HCT116 (cell line): ENCODE measurements at regions not wholly inside any gene's neighbourhood (a gene's known extent, or its start where the extent isn't known, plus 50 kb on each side); places are given as distances from the start of the nearest gene placed in this dataset.
A peak's percentile ranks its signal among the peaks of the same experiment; 100 is the strongest.

Experiments used
- ATAC-seq: fragments of 200-7000 bp; cut with Tn5 transposase; 2 replicates; pipeline ENCODE4 v1.9.1; 2020; ENCODE audit warnings: mild to moderate bottlenecking, moderate library complexity
- BruUV-seq: library from RNA; stranded (reverse); fragments of 400-500 nt; replicated peaks from 2 replicates; lab custom pipeline; 2021; lab: Mats Ljungman, UMichigan
- CTCF ChIA-PET: fragments of 300-600 bp; sonication (Branson Sonifier 250); formaldehyde crosslinking; loops from one replicate; lab custom pipeline; 2021; ENCODE audit warnings: antibody characterized with exemption; lab: Charles Lee
- POLR2A ChIA-PET: fragments of 300-600, 350-600 bp; sonication (Branson Sonifier 250); formaldehyde crosslinking; loops from one replicate; lab custom pipeline; 2021; ENCODE audit warnings: antibody characterized with exemption; lab: Charles Lee
- RAD21 ChIA-PET, 2 experiments: fragments of 300-600 bp; sonication (Branson Sonifier 250); formaldehyde crosslinking; loops; one replicate each; lab custom pipeline; 2023; ENCODE audit warnings: low total read pairs in 2 of 2; ENCODE audit not compliant: uncharacterized antibody in 2 of 2, unreplicated experiment in 2 of 2, low non-redundant PET in 1 of 2; lab: Charles Lee
- DNase-seq: peaks from one replicate; pipeline ENCODE4 v3.0.0-alpha.2; 2010; ENCODE audit warnings: low read depth, low spot score
- H2AFZ ChIP-seq: fragments of 200-600 bp; shearing (Covaris generic), sonication (generic); 2 replicates; pipeline ENCODE4 v1.6.1; 2017; ENCODE audit warnings: low read depth, mixed run types, mixed read lengths, antibody characterized with exemption, low read length; ENCODE audit not compliant: poor library complexity, severe bottlenecking
- H3K27ac ChIP-seq: 2 replicates; pipeline ENCODE4 v1.5.1; 2012; ENCODE audit warnings: low read depth, low read length
- H3K27me3 ChIP-seq: fragments of 200-600 bp; sonication (generic); 2 replicates; pipeline ENCODE4 v1.6.1; 2016; ENCODE audit warnings: mixed run types, low read length, mixed read lengths; ENCODE audit not compliant: insufficient read depth
- H3K36me3 ChIP-seq, 2 experiments: fragments of 200-500 bp in 1 of 2; fragments of 200-600 bp in 1 of 2; sonication (Bioruptor generic) in 1 of 2; sonication (generic) in 1 of 2; 2 replicates each; pipeline versions ENCODE4 v1.5.1 to v1.6.1; 2014 to 2016; ENCODE audit warnings: low read length in 2 of 2, inconsistent platforms in 1 of 2, mixed read lengths in 1 of 2, mixed run types in 1 of 2; ENCODE audit not compliant: insufficient read depth in 2 of 2, control insufficient read depth in 1 of 2
- H3K4me1 ChIP-seq, 2 experiments: fragments of 200-600 bp in 1 of 2; sonication (generic) in 1 of 2; 2 replicates each; pipeline versions ENCODE4 v1.5.1 to v1.6.1; 2012 to 2017; ENCODE audit warnings: low read length in 2 of 2, inconsistent platforms in 1 of 2, mild to moderate bottlenecking in 1 of 2, mixed read lengths in 1 of 2, mixed run types in 1 of 2, moderate library complexity in 1 of 2; ENCODE audit not compliant: insufficient read depth in 2 of 2, control insufficient read depth in 1 of 2
- H3K4me2 ChIP-seq: fragments of 200-600 bp; sonication (generic); 2 replicates; pipeline ENCODE4 v1.6.1; 2017; ENCODE audit warnings: mixed run types, low read length, mixed read lengths
- H3K4me3 ChIP-seq, 2 experiments: fragments of 200-600 bp in 1 of 2; sonication (generic) in 1 of 2; replicated peaks in 1 of 2; 2 replicates each; pipeline ENCODE4 v1.5.1; 2011 to 2016; ENCODE audit warnings: low read length in 2 of 2, control low read depth in 1 of 2, low read depth in 1 of 2, mild to moderate bottlenecking in 1 of 2, mixed read lengths in 1 of 2, mixed run types in 1 of 2
- H3K79me2 ChIP-seq: fragments of 200-600 bp; sonication (generic); 2 replicates; pipeline ENCODE4 v1.6.1; 2017; ENCODE audit warnings: mild to moderate bottlenecking, mixed run types, low read length, moderate library complexity, mixed read lengths; ENCODE audit not compliant: insufficient read depth
- H3K9ac ChIP-seq: fragments of 200-600 bp; sonication (generic); 2 replicates; pipeline ENCODE4 v1.6.1; 2016; ENCODE audit warnings: low read length, mixed read lengths
- H3K9me2 ChIP-seq: fragments of 200-600 bp; sonication (generic), shearing (Covaris generic); 2 replicates; pipeline ENCODE4 v1.6.1; 2017; ENCODE audit warnings: mixed run types, mild to moderate bottlenecking, moderate library complexity; ENCODE audit not compliant: insufficient read depth
- H3K9me3 ChIP-seq, 2 experiments: fragments of 200-500 bp in 1 of 2; fragments of 200-600 bp in 1 of 2; sonication (Bioruptor generic) in 1 of 2; sonication (generic) in 1 of 2; 2 replicates each; pipeline ENCODE4 v1.6.1; 2014 to 2017; ENCODE audit warnings: low read length in 2 of 2, mixed read lengths in 2 of 2, inconsistent platforms in 1 of 2, low read depth in 1 of 2, mild to moderate bottlenecking in 1 of 2, mixed run types in 1 of 2, moderate library complexity in 1 of 2; ENCODE audit not compliant: control insufficient read depth in 1 of 2, insufficient read depth in 1 of 2
- H4K20me1 ChIP-seq: fragments of 200-600 bp; sonication (generic), shearing (Covaris generic); 2 replicates; pipeline ENCODE4 v1.6.1; 2017; ENCODE audit warnings: mixed run types, mild to moderate bottlenecking, moderate library complexity; ENCODE audit not compliant: insufficient read depth
- ATF3 ChIP-seq: IDR thresholded peaks from 2 replicates; pipeline ENCODE4 v1.6.1; 2012
- CBX3 ChIP-seq: IDR thresholded peaks from 2 replicates; pipeline ENCODE4 v1.6.1; 2012; ENCODE audit warnings: low read depth
- CTCF ChIP-seq, 3 experiments: fragments of 200-600 bp in 1 of 3; sonication (generic) in 1 of 3; IDR thresholded peaks in 2 of 3; conservative IDR thresholded peaks in 1 of 3; 2 replicates each; pipeline ENCODE4 v1.5.1; 2012 to 2017; ENCODE audit warnings: low read depth in 2 of 3, low read length in 2 of 3, antibody characterized with exemption in 1 of 3, borderline replicate concordance in 1 of 3, control low read depth in 1 of 3, mild to moderate bottlenecking in 1 of 3, mixed read lengths in 1 of 3, mixed run types in 1 of 3, moderate library complexity in 1 of 3; ENCODE audit not compliant: insufficient read depth in 1 of 3
- FOSL1 ChIP-seq: IDR thresholded peaks from 2 replicates; pipeline ENCODE4 v1.6.1; 2012; ENCODE audit warnings: low read depth
- POLR2A ChIP-seq: IDR thresholded peaks from 2 replicates; pipeline ENCODE4 v1.7.0; 2011; ENCODE audit warnings: borderline replicate concordance; ENCODE audit not compliant: insufficient read depth, insufficient read length; ENCODE audit errors: extremely low read depth
- POLR2AphosphoS5 ChIP-seq: IDR thresholded peaks from 2 replicates; pipeline ENCODE4 v1.6.1; 2011; ENCODE audit warnings: mild to moderate bottlenecking, low read depth, low read length, moderate library complexity
- SIN3A ChIP-seq: IDR thresholded peaks from 2 replicates; pipeline ENCODE4 v1.6.1; 2012; ENCODE audit warnings: low read depth
- SP1 ChIP-seq: IDR thresholded peaks from 2 replicates; pipeline ENCODE4 v1.6.1; 2012; ENCODE audit warnings: low read depth
- SRF ChIP-seq: IDR thresholded peaks from 2 replicates; pipeline ENCODE4 v1.6.1; 2012; ENCODE audit warnings: low read depth
- TCF7L2 ChIP-seq: IDR thresholded peaks from 2 replicates; pipeline ENCODE4 v1.7.0; 2011; ENCODE audit warnings: borderline replicate concordance, inconsistent platforms; ENCODE audit not compliant: insufficient read depth, insufficient read length; ENCODE audit errors: extremely low read depth
- ZFX ChIP-seq: fragments of 450-650 bp; IDR thresholded peaks from 2 replicates; pipeline ENCODE4 v1.6.1; 2017
- ZNF274 ChIP-seq: fragments of 200-500 bp; sonication (Bioruptor generic); IDR thresholded peaks from 2 replicates; pipeline ENCODE4 v1.6.1; 2014; ENCODE audit warnings: mild to moderate bottlenecking, low read depth, low read length, inconsistent platforms
- intact Hi-C: fragments of 100-400 bp; cut with micrococcal nuclease; formaldehyde crosslinking; loops from 2 replicates; pipeline ENCODE4 v1.10.0; 2022
- TF ChIP-seq, protein P1 (sequence below): IDR thresholded peaks from 2 replicates; pipeline ENCODE4 v1.6.1; 2012

DNA sequence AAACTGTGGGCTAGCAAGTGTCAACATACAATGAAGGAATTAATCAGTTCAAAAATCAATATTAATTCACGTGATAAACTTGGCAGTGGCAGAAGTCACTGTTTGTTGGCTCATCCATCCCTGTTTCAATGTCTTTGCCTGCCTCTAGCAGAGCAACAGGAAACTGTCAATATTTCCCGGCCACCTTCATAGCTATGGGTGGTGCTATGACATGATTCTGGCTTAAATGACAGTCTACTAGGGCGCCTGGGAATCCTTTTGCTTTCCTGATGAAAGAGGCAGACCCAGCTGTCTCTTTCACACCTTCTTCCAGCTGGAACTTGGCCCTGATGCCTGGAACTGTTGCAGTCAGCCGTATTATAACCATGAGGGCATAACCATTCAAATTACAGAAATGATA lies 72.1 kb upstream of the DNAH5 start:
- ChIA-PET RAD21 (no interaction called here), CTCF (no interaction called here), POLR2A (no interaction called here)
- Histone ChIP-seq H3K9me2 (no peaks in the 10 kb centered on the region), H3K79me2 (no peaks in the 10 kb centered on the region), H3K9ac (no peak overlapping the region), H3K9me3 (no peaks in the 10 kb centered on the region), H2AFZ (no peak overlapping the region), H3K4me3 (no peak overlapping the region), H3K4me1 (peaks cover 5 to 9% of the 10 kb centered on the region in 2 experiments; a peak in 3 of 4 replicates), H3K27ac (no peak overlapping the region), H4K20me1 (no peaks in the 10 kb centered on the region), H3K27me3 (no peaks in the 10 kb centered on the region), H3K4me2 (no peak overlapping the region), H3K36me3 (no peaks in the 10 kb centered on the region)
- ATAC-seq: no peak
- BruUV-seq: no TSS peak
- TF ChIP-seq TCF7L2 (no peak), ZNF274 (no peak), CBX3 (no peak), SIN3A (no peak), POLR2A (no peak), SRF (no peak), FOSL1 (no peak)
- no peak for DNase-seq
- intact Hi-C loops: no loop called here

DNA sequence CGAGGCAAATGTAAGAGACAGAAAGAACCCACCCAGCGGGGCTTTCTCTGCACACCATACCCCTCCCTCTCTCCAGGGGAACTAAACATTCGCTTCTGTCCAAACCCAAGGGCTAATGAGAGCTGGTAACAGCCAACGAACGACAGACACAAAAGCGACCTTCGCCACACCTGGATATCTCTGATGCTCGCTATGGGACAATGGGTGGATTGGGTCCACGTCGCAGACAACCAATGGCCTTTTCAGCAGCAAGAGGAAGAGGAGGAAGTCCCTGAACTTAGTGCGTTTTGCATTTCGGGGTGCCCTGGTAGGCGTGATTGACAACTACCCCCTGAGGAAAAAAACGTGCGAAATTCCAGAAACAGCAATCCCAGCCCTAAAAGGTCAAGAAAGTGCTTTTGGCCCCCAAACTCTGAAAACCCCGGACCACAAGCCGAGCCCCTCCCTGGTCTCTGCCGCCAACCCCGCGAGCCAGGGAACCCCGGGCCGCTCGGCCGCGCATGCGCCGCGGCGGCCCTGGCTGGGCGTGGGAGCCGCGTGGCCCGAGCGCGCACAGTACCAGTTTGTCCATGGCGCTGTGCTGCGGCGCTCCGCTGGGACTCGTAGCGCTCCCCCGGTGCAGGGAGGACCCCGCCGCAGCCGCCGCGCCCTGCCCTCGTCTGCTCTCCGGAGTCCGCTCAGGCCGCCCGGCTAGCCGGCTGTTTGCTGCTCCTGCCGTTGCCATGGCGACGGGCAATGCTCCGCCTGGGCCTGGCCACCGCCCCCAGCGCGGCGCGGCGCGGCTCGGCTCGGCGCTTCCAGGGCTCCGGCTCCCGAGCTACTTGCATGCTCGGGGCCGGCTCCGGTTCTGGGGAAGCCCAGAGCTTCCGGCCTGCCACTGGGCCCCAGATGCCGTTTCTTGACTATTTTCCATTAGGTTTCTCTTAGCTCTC lies 66.9 kb upstream of the DNAH5 start:
- H2AFZ ChIP-seq: peak overlapping the region; percentile 85
- intact Hi-C loops: no loop called here
- H3K4me1 ChIP-seq: peaks cover 5 to 16% of the 10 kb centered on the region in 2 experiments; a peak in 3 of 4 replicates
- ChIA-PET CTCF (no interaction called here), RAD21 (interaction anchor here in 1 of 2 experiments (0.6 kb wide), 1 partner anchor 39 kb away, joined by 7 read pairs; no protein-coding TSS in a partner anchor), POLR2A (interaction anchor here (1.0 kb wide), 1 partner anchor 27 kb away, joined by 5 read pairs; no protein-coding TSS in a partner anchor)
- peak overlapping the region; percentile 53 to 61 for H3K4me3 ChIP-seq
- H3K9ac ChIP-seq: peak overlapping the region; percentile 79
- H3K36me3 ChIP-seq: no peaks in the 10 kb centered on the region
- peak; percentile 34; the same call in 1 of the 2 replicates for TF ChIP-seq SIN3A
- peak; percentile 56 for TF ChIP-seq POLR2A
- peak; percentile 56 for TF ChIP-seq POLR2AphosphoS5
- TF ChIP-seq ZFX: peak; percentile 71; the same call in 1 of the 2 replicates
- no peak for TF ChIP-seq ATF3
- no peak for TF ChIP-seq SP1
- TF ChIP-seq, protein P1, sequence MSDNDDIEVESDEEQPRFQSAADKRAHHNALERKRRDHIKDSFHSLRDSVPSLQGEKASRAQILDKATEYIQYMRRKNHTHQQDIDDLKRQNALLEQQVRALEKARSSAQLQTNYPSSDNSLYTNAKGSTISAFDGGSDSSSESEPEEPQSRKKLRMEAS: peak; percentile 86
- 0 out of 6 replicates have a peak, but pooled peaks of 1 of the 3 experiments have one; percentile 1 for TF ChIP-seq CTCF (IDR thresholded peaks at IDR 0.05 in 2 of 3, conservative IDR thresholded peaks at IDR 0.05 in 1 of 3; ENCODE audit: borderline replicate concordance in 1 of 3, insufficient read depth in 1 of 3, low read depth in 2 of 3, low read length in 2 of 3)
- H3K27ac ChIP-seq: peak overlapping the region; percentile 62
- no peaks in the 10 kb centered on the region for H4K20me1 ChIP-seq
- H3K9me3 ChIP-seq: no peaks in the 10 kb centered on the region
- ATAC-seq: peak; percentile 91
- no TSS peak for BruUV-seq
- H3K27me3 ChIP-seq: no peaks in the 10 kb centered on the region
- H3K4me2 ChIP-seq: peak overlapping the region; percentile 90
- no peaks in the 10 kb centered on the region for H3K79me2 ChIP-seq
- peak; percentile 52 for DNase-seq
- no peaks in the 10 kb centered on the region for H3K9me2 ChIP-seq
